Type B pancreatic cell (in vitro differentiated cells): ENCODE measurements at regions not wholly inside any gene's neighbourhood (a gene's known extent, or its start where the extent isn't known, plus 50 kb on each side); places are given as distances from the start of the nearest gene placed in this dataset.
"Not testable (repeated sequence)": the region's sequence is repeated elsewhere in the genome, so short reads cannot be mapped to it uniquely, and the experiment has no call there.

ENCODE experiments used
- DNase-seq: peaks from one replicate; pipeline ENCODE4 v3.0.0; 2021; ENCODE audit warnings: mixed read lengths; ENCODE audit not compliant: unreplicated experiment; ENCODE audit errors: extremely low spot score
- H3K27ac Mint-ChIP-seq: 2 replicates; pipeline ENCODE4 v1.8.0; 2021; ENCODE audit warnings: mild to moderate bottlenecking, mixed read lengths
- H3K27me3 Mint-ChIP-seq: 2 replicates; pipeline ENCODE4 v1.8.0; 2021; ENCODE audit warnings: mixed read lengths
- H3K36me3 Mint-ChIP-seq: 2 replicates; pipeline ENCODE4 v1.8.0; 2021; ENCODE audit warnings: mixed read lengths
- H3K4me1 Mint-ChIP-seq: one replicate; pipeline ENCODE4 v1.8.0; 2021; ENCODE audit warnings: mixed read lengths; ENCODE audit not compliant: unreplicated experiment
- H3K4me3 Mint-ChIP-seq: 2 replicates; pipeline ENCODE4 v1.8.0; 2021; ENCODE audit warnings: mild to moderate bottlenecking, mixed read lengths
- H3K9me3 Mint-ChIP-seq: 2 replicates; pipeline ENCODE4 v1.8.0; 2021; ENCODE audit warnings: mixed read lengths
- CTCF ChIP-seq: fragments of 200-600 bp; sonication (generic); conservative IDR thresholded peaks from 2 replicates; pipeline ENCODE4 v1.5.0; 2021; ENCODE audit warnings: antibody characterized with exemption, mild to moderate bottlenecking

GRCh38 chr6:76162811-76163210, 90.3 kb upstream of the IMPG1 start:
- H3K4me1 Mint-ChIP-seq, result no peaks in the 10 kb centered on the region
- H3K4me3 Mint-ChIP-seq, result no peak overlapping the region
- no peak for TF ChIP-seq CTCF
- H3K9me3 Mint-ChIP-seq, result no peaks in the 10 kb centered on the region
- H3K27ac Mint-ChIP-seq, result no peak overlapping the region
- H3K36me3 Mint-ChIP-seq, result no peaks in the 10 kb centered on the region
- no peaks in the 10 kb centered on the region for H3K27me3 Mint-ChIP-seq
- no peak for DNase-seq

- H3K27ac Mint-ChIP-seq, H3K4me1 Mint-ChIP-seq, H3K36me3 Mint-ChIP-seq, H3K9me3 Mint-ChIP-seq, DNase-seq, H3K4me3 Mint-ChIP-seq, H3K27me3 Mint-ChIP-seq: not testable (repeated sequence)
These were observed 85.3 kb upstream of the IMPG1 start for GRCh38 chr6:76157800-76158199.

- Mint-ChIP-seq H3K4me1 (no peaks in the 10 kb centered on the region), H3K4me3 (no peak overlapping the region), H3K27me3 (no peaks in the 10 kb centered on the region), H3K9me3 (no peaks in the 10 kb centered on the region), H3K36me3 (no peaks in the 10 kb centered on the region), H3K27ac (no peak overlapping the region)
- no peak for DNase-seq
- TF ChIP-seq CTCF, result no peak
These were observed 63.0 kb upstream of the IMPG1 start for GRCh38 chr6:76135481-76135880.

- Mint-ChIP-seq H3K27ac (no peak overlapping the region), H3K4me3 (no peak overlapping the region), H3K36me3 (no peaks in the 10 kb centered on the region), H3K27me3 (no peaks in the 10 kb centered on the region), H3K4me1 (no peaks in the 10 kb centered on the region), H3K9me3 (no peaks in the 10 kb centered on the region)
- no peak for TF ChIP-seq CTCF
- DNase-seq, result no peak
These were observed 62.2 kb upstream of the IMPG1 start for GRCh38 chr6:76134651-76135050.

- no peak for DNase-seq
- Mint-ChIP-seq H3K27me3 (no peaks in the 10 kb centered on the region), H3K9me3 (no peaks in the 10 kb centered on the region), H3K4me1 (no peaks in the 10 kb centered on the region), H3K4me3 (no peak overlapping the region), H3K27ac (no peak overlapping the region), H3K36me3 (no peaks in the 10 kb centered on the region)
- no peak for TF ChIP-seq CTCF
These were observed 51.6 kb upstream of the IMPG1 start for GRCh38 chr6:76124018-76124417.
